ENCODE measurements at regions not wholly inside any gene's neighbourhood (a gene's known extent, or its start where the extent isn't known, plus 50 kb on each side); places are given as distances from the start of the nearest gene placed in this dataset.

DNA sequence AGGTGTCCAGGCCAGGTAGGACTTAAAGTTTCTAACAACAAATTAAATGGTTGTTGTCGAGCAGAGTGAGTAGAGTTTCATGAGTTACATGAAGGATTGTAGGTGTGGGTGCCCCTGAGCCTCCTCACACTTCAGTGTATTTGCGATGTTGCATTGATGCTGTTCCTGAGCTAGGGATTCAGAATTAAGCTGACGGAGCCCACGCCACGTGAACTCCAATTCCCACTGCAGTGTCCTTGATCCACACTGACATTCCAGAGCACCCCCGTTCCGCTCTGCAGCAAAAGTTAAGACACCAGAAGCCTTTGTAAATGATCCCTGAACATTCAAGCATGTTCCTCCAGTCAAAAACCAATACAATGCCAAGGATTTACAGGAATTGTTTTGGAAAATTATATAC is 78.8 kb upstream of the SEC61G start:
- H3K9me3 ChIP-seq (ENCODE audit: low read length): no peaks in the 10 kb centered on the region
- TF ChIP-seq, protein P1, sequence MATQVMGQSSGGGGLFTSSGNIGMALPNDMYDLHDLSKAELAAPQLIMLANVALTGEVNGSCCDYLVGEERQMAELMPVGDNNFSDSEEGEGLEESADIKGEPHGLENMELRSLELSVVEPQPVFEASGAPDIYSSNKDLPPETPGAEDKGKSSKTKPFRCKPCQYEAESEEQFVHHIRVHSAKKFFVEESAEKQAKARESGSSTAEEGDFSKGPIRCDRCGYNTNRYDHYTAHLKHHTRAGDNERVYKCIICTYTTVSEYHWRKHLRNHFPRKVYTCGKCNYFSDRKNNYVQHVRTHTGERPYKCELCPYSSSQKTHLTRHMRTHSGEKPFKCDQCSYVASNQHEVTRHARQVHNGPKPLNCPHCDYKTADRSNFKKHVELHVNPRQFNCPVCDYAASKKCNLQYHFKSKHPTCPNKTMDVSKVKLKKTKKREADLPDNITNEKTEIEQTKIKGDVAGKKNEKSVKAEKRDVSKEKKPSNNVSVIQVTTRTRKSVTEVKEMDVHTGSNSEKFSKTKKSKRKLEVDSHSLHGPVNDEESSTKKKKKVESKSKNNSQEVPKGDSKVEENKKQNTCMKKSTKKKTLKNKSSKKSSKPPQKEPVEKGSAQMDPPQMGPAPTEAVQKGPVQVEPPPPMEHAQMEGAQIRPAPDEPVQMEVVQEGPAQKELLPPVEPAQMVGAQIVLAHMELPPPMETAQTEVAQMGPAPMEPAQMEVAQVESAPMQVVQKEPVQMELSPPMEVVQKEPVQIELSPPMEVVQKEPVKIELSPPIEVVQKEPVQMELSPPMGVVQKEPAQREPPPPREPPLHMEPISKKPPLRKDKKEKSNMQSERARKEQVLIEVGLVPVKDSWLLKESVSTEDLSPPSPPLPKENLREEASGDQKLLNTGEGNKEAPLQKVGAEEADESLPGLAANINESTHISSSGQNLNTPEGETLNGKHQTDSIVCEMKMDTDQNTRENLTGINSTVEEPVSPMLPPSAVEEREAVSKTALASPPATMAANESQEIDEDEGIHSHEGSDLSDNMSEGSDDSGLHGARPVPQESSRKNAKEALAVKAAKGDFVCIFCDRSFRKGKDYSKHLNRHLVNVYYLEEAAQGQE (IDR thresholded peaks at IDR 0.05; ENCODE audit: borderline replicate concordance): no peak
- TF ChIP-seq RAD21 (conservative IDR thresholded peaks at IDR 0.05): no peak
- no peak for TF ChIP-seq EP300 (conservative IDR thresholded peaks at IDR 0.05; ENCODE audit: poor library complexity, severe bottlenecking)
- TF ChIP-seq TAF1 (IDR thresholded peaks at IDR 0.05; ENCODE audit: low read depth): no peak
- TF ChIP-seq MXI1 (conservative IDR thresholded peaks at IDR 0.05; ENCODE audit: poor library complexity, severe bottlenecking): no peak
- TF ChIP-seq, protein P2, sequence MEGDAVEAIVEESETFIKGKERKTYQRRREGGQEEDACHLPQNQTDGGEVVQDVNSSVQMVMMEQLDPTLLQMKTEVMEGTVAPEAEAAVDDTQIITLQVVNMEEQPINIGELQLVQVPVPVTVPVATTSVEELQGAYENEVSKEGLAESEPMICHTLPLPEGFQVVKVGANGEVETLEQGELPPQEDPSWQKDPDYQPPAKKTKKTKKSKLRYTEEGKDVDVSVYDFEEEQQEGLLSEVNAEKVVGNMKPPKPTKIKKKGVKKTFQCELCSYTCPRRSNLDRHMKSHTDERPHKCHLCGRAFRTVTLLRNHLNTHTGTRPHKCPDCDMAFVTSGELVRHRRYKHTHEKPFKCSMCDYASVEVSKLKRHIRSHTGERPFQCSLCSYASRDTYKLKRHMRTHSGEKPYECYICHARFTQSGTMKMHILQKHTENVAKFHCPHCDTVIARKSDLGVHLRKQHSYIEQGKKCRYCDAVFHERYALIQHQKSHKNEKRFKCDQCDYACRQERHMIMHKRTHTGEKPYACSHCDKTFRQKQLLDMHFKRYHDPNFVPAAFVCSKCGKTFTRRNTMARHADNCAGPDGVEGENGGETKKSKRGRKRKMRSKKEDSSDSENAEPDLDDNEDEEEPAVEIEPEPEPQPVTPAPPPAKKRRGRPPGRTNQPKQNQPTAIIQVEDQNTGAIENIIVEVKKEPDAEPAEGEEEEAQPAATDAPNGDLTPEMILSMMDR (IDR thresholded peaks at IDR 0.05; ENCODE audit: poor library complexity, severe bottlenecking): no peak
- no peak for TF ChIP-seq SMC3 (conservative IDR thresholded peaks at IDR 0.05; ENCODE audit: poor library complexity)
- TF ChIP-seq EZH2 (IDR thresholded peaks at IDR 0.05; ENCODE audit: borderline replicate concordance, insufficient read depth, low read length, poor library complexity, severe bottlenecking): no peak
- TF ChIP-seq POLR2AphosphoS5 (IDR thresholded peaks at IDR 0.05): no peak
- H3K27me3 ChIP-seq (ENCODE audit: insufficient read depth, low read depth, low read length): no peaks in the 10 kb centered on the region
- no peak overlapping the region for H3K9ac ChIP-seq (ENCODE audit: low read length)
- H3F3A ChIP-seq (ENCODE audit: insufficient read depth, low read length, poor library complexity, severe bottlenecking): no peaks in the 10 kb centered on the region
- no peak overlapping the region for H3K4me3 ChIP-seq (ENCODE audit: low read length)
- H3K4me2 ChIP-seq (ENCODE audit: low read length): no peak overlapping the region
- H3K27ac ChIP-seq (ENCODE audit: low read length): no peak overlapping the region
- H2AFZ ChIP-seq (ENCODE audit: low read depth, low read length): no peak overlapping the region
- no peaks in the 10 kb centered on the region for H3K79me2 ChIP-seq (replicated peaks; ENCODE audit: insufficient read depth, low read length)
- no peaks in the 10 kb centered on the region for H3K9me2 ChIP-seq (ENCODE audit: insufficient read depth, low read length)
- no peaks in the 10 kb centered on the region for H3K36me3 ChIP-seq (ENCODE audit: insufficient read depth, low read length)
- H4K20me1 ChIP-seq (ENCODE audit: insufficient read depth): no peaks in the 10 kb centered on the region

DNA sequence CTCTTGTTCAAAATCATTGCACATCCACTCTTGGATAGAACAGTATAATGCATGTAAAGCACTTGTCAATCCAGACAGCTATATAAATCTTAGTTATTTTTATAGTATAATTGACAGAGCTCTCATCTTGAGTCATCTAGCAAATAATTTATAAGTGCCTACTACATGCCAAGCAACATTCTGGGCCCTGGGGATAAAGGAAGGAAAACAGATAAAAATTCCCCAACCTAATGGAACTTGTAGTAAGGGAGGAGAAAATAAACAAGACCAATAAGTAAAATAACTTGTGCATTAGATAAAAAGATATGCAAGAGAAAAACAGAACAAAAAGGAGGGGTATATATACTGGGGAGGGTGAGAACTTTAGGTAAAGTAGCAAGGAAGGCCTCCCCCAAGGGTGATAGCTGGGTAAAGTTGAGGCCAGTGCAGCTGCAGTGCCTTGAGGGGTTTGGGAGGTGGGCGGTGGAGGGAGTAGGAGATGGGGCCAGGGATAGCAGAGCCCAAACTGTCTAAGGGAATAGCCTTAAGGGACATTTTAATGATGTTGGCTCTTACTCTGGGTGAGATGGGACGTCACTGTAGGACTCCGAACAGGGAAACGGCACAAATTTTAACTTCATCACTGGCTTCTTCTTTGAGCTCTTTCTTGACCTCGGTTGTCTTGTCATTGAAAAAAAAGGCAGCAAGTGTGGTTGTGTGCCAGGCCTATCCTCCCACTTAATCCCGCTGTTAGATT is 79.3 kb upstream of the SEC61G start:
- Histone ChIP-seq H3K27ac (ENCODE audit: low read length) (no peak overlapping the region), H3K36me3 (ENCODE audit: insufficient read depth, low read length) (no peaks in the 10 kb centered on the region), H3K9me3 (ENCODE audit: low read length) (no peaks in the 10 kb centered on the region), H3K4me2 (ENCODE audit: low read length) (no peak overlapping the region), H3K9ac (ENCODE audit: low read length) (no peak overlapping the region), H3K9me2 (ENCODE audit: insufficient read depth, low read length) (no peaks in the 10 kb centered on the region), H3K4me3 (ENCODE audit: low read length) (no peak overlapping the region), H2AFZ (ENCODE audit: low read depth, low read length) (no peak overlapping the region), H3K27me3 (ENCODE audit: insufficient read depth, low read depth, low read length) (no peaks in the 10 kb centered on the region), H3F3A (ENCODE audit: insufficient read depth, low read length, poor library complexity, severe bottlenecking) (no peaks in the 10 kb centered on the region), H3K79me2 (replicated peaks; ENCODE audit: insufficient read depth, low read length) (no peaks in the 10 kb centered on the region), H4K20me1 (ENCODE audit: insufficient read depth) (no peaks in the 10 kb centered on the region)
- TF ChIP-seq TAF1 (IDR thresholded peaks at IDR 0.05; ENCODE audit: low read depth): no peak
- TF ChIP-seq SMC3 (conservative IDR thresholded peaks at IDR 0.05; ENCODE audit: poor library complexity): no peak
- TF ChIP-seq, protein P2 (IDR thresholded peaks at IDR 0.05; ENCODE audit: poor library complexity, severe bottlenecking): no peak
